Left cardiac atrium (tissue), 4 donors: ENCODE measurements at regions not wholly inside any gene's neighbourhood (a gene's known extent, or its start where the extent isn't known, plus 50 kb on each side); places are given as distances from the start of the nearest gene placed in this dataset.

Experiments
- ATAC-seq, 2 donors: fragments of 200-7000 bp; cut with Tn5 transposase; one replicate each; pipeline ENCODE4 v1.9.1; 2020; ENCODE audit warnings: mild to moderate bottlenecking in 2 of 2, moderate library complexity in 2 of 2
- DNase-seq: peaks from one replicate; pipeline ENCODE4 v3.0.0-alpha.2; 2020
- intact Hi-C, 2 donors: fragments of 100-400 bp; cut with DNase I; formaldehyde crosslinking; loops; one replicate each; pipeline versions ENCODE4 v1.14.1 to v1.15.1; 2022 to 2023
- donor health status: DM: no; HTN: yes; CAD: no.
- donor health status: DM: no; HTN: yes; CAD: no; lungs with severe emphysema.
- donor health status: DM: yes; HTN: yes; CAD: no.
- donor health status: Dilated cardiomyopathy.

GRCh38 chrX:25275159-25275558 is 259.4 kb upstream of the ARX start:
- intact Hi-C loops = no loop called here
- DNase-seq (no peak), ATAC-seq (no peak)

- no peak for DNase-seq
- intact Hi-C loops = no loop called here
- no peak for ATAC-seq
Measured at GRCh38 chrX:25241461-25241860, 225.7 kb upstream of the ARX start.

- ATAC-seq = no peak
- no peak for DNase-seq
- intact Hi-C loops = no loop called here
Measured at GRCh38 chrX:25226151-25226550, 210.4 kb upstream of the ARX start.

- DNase-seq (no peak), ATAC-seq (no peak)
- intact Hi-C loops = no loop called here
Measured at GRCh38 chrX:25219480-25219879, 203.7 kb upstream of the ARX start.

GRCh38 chrX:25213611-25214010 is 197.8 kb upstream of the ARX start:
- intact Hi-C loops = no loop called here
- DNase-seq = no peak
- no peak for ATAC-seq

GRCh38 chrX:25207803-25208475 is 192.2 kb upstream of the ARX start:
- DNase-seq = no peak
- ATAC-seq = no peak
- intact Hi-C loops = no loop called here

GRCh38 chrX:25206778-25207177 is 191.0 kb upstream of the ARX start:
- DNase-seq (no peak), ATAC-seq (no peak)

GRCh38 chrX:25204182-25204581 is 188.4 kb upstream of the ARX start:
- intact Hi-C loops = no loop called here
- DNase-seq (no peak), ATAC-seq (no peak)

More at GRCh38 chrX:25206778-25207177, 191.0 kb upstream of the ARX start:
- intact Hi-C loops = no loop called here

- no peak for ATAC-seq
- intact Hi-C loops = no loop called here
- DNase-seq = no peak
Measured at GRCh38 chrX:25202827-25203226, 187.1 kb upstream of the ARX start.

- intact Hi-C loops = no loop called here
- ATAC-seq (no peak), DNase-seq (no peak)
Measured at GRCh38 chrX:25198891-25199290, 183.1 kb upstream of the ARX start.

- intact Hi-C loops = no loop called here
- ATAC-seq (no peak), DNase-seq (no peak)
Measured at GRCh38 chrX:25198253-25198652, 182.5 kb upstream of the ARX start.

- DNase-seq (no peak), ATAC-seq (no peak)
- intact Hi-C loops = no loop called here
Measured at GRCh38 chrX:25196221-25196620, 180.5 kb upstream of the ARX start.

- DNase-seq (no peak), ATAC-seq (no peak)
- intact Hi-C loops = no loop called here
Measured at GRCh38 chrX:25191403-25191802, 175.6 kb upstream of the ARX start.

GRCh38 chrX:25181775-25182174 is 166.0 kb upstream of the ARX start:
- ATAC-seq (no peak), DNase-seq (no peak)
- intact Hi-C loops = no loop called here

GRCh38 chrX:25180242-25180641 is 164.5 kb upstream of the ARX start:
- no peak for ATAC-seq
- intact Hi-C loops = no loop called here
- DNase-seq = no peak

GRCh38 chrX:25178555-25178954 is 162.8 kb upstream of the ARX start:
- intact Hi-C loops = no loop called here
- no peak for ATAC-seq
- no peak for DNase-seq

GRCh38 chrX:25175743-25176142 is 160.0 kb upstream of the ARX start:
- intact Hi-C loops = no loop called here
- ATAC-seq = no peak
- DNase-seq = no peak

GRCh38 chrX:25175171-25175570 is 159.4 kb upstream of the ARX start:
- intact Hi-C loops = no loop called here
- no peak for DNase-seq

GRCh38 chrX:25166546-25166945 is 150.8 kb upstream of the ARX start:
- ATAC-seq = no peak
- no peak for DNase-seq
- intact Hi-C loops = no loop called here

More at GRCh38 chrX:25175171-25175570, 159.4 kb upstream of the ARX start:
- no peak for ATAC-seq

GRCh38 chrX:25166145-25166544 is 150.4 kb upstream of the ARX start:
- DNase-seq = no peak
- no peak for ATAC-seq
- intact Hi-C loops = no loop called here

GRCh38 chrX:25158635-25159034 is 142.9 kb upstream of the ARX start:
- no peak for ATAC-seq
- DNase-seq = no peak
- intact Hi-C loops = no loop called here

GRCh38 chrX:25156832-25157231 is 141.1 kb upstream of the ARX start:
- ATAC-seq (no peak), DNase-seq (no peak)
- intact Hi-C loops = no loop called here
